Stimulated activated naive B cell treated with anti-CD40 and anti-IgM and Interleukin-4, amounts not matched to agents 10 μg/mL and 1 μg/mL and 100 μg/mL, for 72 hours (primary cell): ENCODE measurements at regions not wholly inside any gene's neighbourhood (a gene's known extent, or its start where the extent isn't known, plus 50 kb on each side); places are given as distances from the start of the nearest gene placed in this dataset.

Source experiments
- ATAC-seq, 2 donors: fragments of 150-1000 bp; cut with Tn5 transposase; replicated peaks; 2 replicates each; pipeline ENCODE4 v1.10.0; 2021; ENCODE audit warnings: moderate library complexity in 1 of 2
- DNase-seq: peaks from one replicate; pipeline ENCODE4 v3.0.0; 2021
- H3K27ac Mint-ChIP-seq: one replicate; pipeline ENCODE4 v1.8.0; 2022; ENCODE audit warnings: mild to moderate bottlenecking, mixed read lengths
- H3K27me3 Mint-ChIP-seq, 2 donors: one replicate each; pipeline ENCODE4 v1.8.0; 2022; ENCODE audit warnings: mixed read lengths in 2 of 2
- H3K36me3 Mint-ChIP-seq, 2 donors: one replicate each; pipeline ENCODE4 v1.8.0; 2022; ENCODE audit warnings: mixed read lengths in 2 of 2, mild to moderate bottlenecking in 1 of 2
- H3K4me1 Mint-ChIP-seq, 2 donors: one replicate each; pipeline ENCODE4 v1.8.0; 2022; ENCODE audit warnings: mixed read lengths in 2 of 2, mild to moderate bottlenecking in 1 of 2
- H3K4me3 Mint-ChIP-seq, 2 donors: one replicate each; pipeline ENCODE4 v1.8.0; 2022; ENCODE audit warnings: mild to moderate bottlenecking in 2 of 2, mixed read lengths in 2 of 2, moderate library complexity in 1 of 2
- H3K9me3 Mint-ChIP-seq, 2 donors: one replicate each; pipeline ENCODE4 v1.8.0; 2022; ENCODE audit warnings: mixed read lengths in 2 of 2, mild to moderate bottlenecking in 1 of 2

DNA sequence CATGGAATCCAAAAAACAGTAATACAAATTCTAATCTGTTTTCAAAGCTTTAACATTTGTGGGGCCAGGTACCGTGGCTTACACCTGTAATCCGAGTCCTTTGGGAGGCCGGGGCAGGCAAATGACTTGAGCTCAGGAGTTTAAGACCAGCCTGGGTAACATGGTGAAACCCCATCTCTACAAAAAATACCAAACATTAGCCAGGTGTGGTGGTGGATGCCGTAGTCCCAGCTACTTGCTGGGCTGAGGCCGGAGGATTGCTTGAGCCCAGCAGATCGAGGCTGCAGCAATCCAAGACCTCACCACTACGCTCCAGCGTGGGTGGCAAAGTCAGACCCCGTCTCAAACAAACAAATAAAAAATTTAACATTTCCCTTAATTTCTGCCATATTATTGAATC, 74.3 kb upstream of the SALL3 start:
- H3K27me3 Mint-ChIP-seq, result peaks cover 5 to 9% of the 10 kb centered on the region in 2 donors
- ATAC-seq, result no peak

DNA sequence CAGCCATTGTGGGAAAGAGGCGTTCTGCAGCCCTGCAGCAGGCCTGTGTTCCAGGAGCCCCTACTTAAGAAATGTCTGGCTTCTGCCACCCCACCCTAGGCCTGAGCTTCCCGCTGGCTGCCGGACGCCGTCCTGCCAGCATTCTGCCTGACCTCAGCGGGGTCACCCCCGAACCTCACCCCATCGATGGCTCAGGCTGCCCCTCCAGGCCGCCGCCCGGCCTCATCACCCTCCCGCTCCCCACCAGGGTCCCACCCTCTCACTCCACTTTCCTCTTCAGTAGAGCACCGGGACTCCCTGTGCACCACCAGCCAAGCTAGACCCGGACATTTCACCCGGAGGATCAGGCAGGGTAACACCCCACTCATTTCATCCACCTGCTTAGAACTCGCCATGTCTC, 73.6 kb upstream of the SALL3 start:
- Mint-ChIP-seq H3K36me3 (no peaks in the 10 kb centered on the region), H3K4me3 (no peak overlapping the region), H3K27me3 (peaks cover 5 to 9% of the 10 kb centered on the region in 2 donors), H3K4me1 (no peaks in the 10 kb centered on the region), H3K9me3 (peaks cover 0 to 1% of the 10 kb centered on the region in 2 donors), H3K27ac (no peak overlapping the region)
- no peak for ATAC-seq
- DNase-seq, result no peak

More for the DNA sequence above, 74.3 kb upstream of the SALL3 start:
- Mint-ChIP-seq H3K4me3 (no peak overlapping the region), H3K4me1 (no peaks in the 10 kb centered on the region), H3K9me3 (peaks cover 0 to 1% of the 10 kb centered on the region in 2 donors), H3K27ac (no peak overlapping the region), H3K36me3 (no peaks in the 10 kb centered on the region)
- DNase-seq, result no peak

DNA sequence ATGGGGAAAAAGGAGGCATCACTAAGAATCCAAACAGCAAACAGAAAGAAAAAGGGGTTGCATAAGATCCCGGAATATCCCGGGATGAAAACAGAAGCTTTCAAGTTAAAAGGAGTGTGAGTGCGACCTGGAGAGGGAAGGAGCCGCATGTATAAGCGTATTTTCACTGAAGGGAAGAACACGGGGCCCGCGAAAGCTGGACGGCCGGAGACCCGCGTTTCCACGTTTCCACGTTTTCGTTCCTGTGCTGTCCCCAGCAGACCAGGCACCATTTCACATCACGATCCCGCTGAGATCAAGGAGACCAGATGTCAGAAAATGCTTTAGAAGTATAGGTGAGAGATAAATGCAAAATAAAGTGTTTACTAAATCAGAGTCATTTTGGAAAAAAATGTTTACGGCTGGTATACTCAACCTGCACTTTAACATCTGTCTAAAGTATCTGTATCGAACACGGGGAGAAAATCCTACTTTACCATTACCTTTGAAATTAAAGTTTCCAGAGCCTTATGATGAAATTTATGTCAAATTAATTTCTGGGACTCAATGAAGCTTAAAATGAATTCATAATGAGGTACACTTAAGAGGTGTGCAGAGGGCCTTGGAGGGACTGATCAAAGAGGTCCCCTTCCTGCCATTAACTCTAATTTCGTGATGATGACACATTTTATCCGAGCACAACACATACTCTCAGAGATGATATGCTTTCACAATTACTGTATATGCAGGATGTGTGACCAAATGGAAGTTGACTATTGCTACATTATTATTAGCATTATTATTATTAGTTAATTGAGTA, 71.0 kb upstream of the SALL3 start:
- Mint-ChIP-seq H3K9me3 (no peaks in the 10 kb centered on the region), H3K27me3 (no peaks in the 10 kb centered on the region), H3K4me3 (no peak overlapping the region), H3K27ac (no peak overlapping the region), H3K36me3 (no peaks in the 10 kb centered on the region), H3K4me1 (no peaks in the 10 kb centered on the region)
- no peak for ATAC-seq
- DNase-seq, result no peak

DNA sequence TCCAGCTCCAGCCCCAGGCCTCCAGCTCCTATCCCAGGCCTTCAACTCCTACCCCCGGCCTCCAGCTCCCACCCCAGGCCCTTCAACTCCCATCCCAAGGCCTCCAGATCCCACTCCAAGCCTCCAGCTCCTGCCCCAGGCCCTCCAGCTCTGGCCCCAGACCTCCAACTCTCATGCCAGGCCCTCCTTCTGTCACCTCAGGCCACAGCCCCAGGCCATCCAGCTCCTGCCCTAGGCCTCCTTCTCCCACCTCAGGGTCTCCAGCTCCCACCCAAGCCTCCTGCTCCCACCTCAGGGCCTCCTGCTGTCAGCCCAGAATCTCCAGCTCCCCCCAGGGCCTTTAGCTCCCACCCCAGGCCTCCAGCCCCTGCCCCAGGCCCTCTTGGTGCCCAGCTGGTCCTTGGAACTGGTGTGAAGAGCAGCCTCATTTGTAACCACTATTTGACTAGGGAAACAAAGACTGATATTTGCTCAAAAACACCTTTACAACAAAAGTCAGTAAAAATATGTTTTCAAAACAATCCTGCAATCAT, 67.8 kb upstream of the SALL3 start:
- Mint-ChIP-seq H3K4me1 (no peaks in the 10 kb centered on the region), H3K27ac (no peak overlapping the region), H3K9me3 (peaks cover 0 to 5% of the 10 kb centered on the region in 2 donors)

DNA sequence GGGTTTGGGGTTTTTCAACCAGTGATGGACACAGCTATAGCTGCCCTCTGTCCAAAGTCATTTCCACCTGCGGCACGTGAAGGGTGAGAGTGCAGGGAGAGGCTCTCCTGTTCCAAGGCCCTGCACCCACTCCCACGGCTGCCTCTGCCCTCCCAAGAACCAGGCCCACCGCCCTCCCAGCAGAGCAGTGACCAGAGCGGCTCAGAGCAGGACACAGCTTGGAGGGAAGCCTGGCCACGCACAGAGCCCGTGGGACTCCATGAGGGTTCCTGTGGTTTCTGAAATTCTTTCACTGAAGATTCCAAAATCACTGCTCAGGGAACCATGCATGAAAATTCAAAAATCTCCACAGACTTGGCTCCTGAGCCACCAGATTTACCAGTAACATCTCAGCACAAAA, 67.3 kb upstream of the SALL3 start:
- H3K4me3 Mint-ChIP-seq, result no peak overlapping the region
- H3K27ac Mint-ChIP-seq, result no peak overlapping the region
- no peak for DNase-seq
- no peak for ATAC-seq
- peaks cover 3 to 8% of the 10 kb centered on the region in 2 donors for H3K9me3 Mint-ChIP-seq
- peaks cover 0 to 7% of the 10 kb centered on the region in 2 donors for H3K27me3 Mint-ChIP-seq
- H3K36me3 Mint-ChIP-seq, result no peaks in the 10 kb centered on the region
- H3K4me1 Mint-ChIP-seq, result no peaks in the 10 kb centered on the region

More for the DNA sequence above, 67.8 kb upstream of the SALL3 start:
- Mint-ChIP-seq H3K4me3 (no peak overlapping the region), H3K27me3 (peaks cover 0 to 7% of the 10 kb centered on the region in 2 donors), H3K36me3 (no peaks in the 10 kb centered on the region)
- DNase-seq (no peak), ATAC-seq (no peak)

DNA sequence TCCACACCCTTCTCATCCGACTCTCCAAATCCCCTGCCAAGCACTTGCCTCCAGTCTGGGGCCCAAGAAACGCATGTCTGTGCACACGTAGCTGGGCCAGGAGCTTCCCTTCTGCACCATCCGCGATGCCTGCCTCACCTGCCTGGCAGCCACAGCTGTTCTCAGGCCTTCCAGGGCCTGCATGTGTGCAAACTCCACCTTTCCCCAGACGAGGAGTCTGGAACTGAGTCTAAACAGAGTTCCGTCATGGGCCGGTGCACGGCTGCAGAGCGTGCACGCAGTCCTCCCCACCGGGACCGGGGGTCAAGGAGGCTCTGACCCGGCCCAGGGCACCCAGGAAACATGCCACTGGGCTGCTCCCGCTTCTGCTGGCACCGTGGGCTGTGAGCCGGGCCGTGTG, 66.8 kb upstream of the SALL3 start:
- Mint-ChIP-seq H3K4me1 (no peaks in the 10 kb centered on the region), H3K9me3 (peaks cover 4 to 10% of the 10 kb centered on the region in 2 donors), H3K4me3 (no peak overlapping the region), H3K36me3 (no peaks in the 10 kb centered on the region), H3K27me3 (peaks cover 0 to 7% of the 10 kb centered on the region in 2 donors), H3K27ac (no peak overlapping the region)
- ATAC-seq (no peak), DNase-seq (no peak)

DNA sequence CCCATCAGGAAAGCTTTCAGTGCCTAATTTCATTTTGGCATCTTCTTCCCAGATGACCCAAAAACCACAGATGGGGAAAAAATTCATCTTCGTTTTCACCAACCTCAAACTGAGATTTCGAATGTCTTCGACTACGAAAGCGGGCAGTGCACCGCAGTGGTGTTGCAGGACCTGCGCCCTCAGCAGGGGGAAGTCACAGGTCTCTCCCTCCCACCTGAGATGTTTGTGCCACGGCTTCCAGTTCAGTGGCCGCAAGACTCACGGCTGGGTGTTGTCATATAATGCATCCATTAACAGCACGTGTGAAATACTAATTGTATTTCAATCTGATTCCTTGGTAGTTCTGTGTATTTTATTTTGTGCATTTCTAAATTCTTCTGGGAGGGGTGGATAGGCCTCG, 66.2 kb upstream of the SALL3 start:
- Mint-ChIP-seq H3K27ac (no peak overlapping the region), H3K9me3 (peaks cover 4 to 10% of the 10 kb centered on the region in 2 donors), H3K4me3 (no peak overlapping the region), H3K36me3 (no peaks in the 10 kb centered on the region), H3K27me3 (peaks cover 0 to 7% of the 10 kb centered on the region in 2 donors), H3K4me1 (no peaks in the 10 kb centered on the region)
- ATAC-seq (no peak), DNase-seq (no peak)

DNA sequence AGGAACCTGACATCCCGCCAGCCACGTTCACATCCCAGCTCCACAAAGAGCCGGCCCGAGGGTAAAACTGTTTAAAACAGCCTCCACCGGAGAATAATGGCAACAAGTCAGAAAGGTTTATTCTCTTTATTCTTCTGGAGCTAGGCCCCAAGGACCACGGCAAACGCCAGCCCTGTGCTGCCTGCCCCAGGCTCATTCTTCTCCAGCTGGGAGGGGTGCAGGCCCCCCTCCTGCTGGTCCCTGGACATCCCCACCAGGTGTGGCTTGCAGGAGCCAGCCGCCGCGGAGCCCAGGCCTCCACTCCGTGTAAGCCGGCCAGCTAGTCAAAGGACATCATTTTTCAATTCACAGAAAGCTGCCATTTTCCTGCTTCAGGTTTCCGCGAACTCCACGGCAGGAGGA, 65.8 kb upstream of the SALL3 start:
- H3K27me3 Mint-ChIP-seq, result peaks cover 0 to 7% of the 10 kb centered on the region in 2 donors
- H3K9me3 Mint-ChIP-seq, result peaks cover 4 to 10% of the 10 kb centered on the region in 2 donors
- ATAC-seq (no peak), DNase-seq (no peak)
- H3K4me1 Mint-ChIP-seq, result no peaks in the 10 kb centered on the region
- H3K27ac Mint-ChIP-seq, result no peak overlapping the region
- H3K4me3 Mint-ChIP-seq, result no peak overlapping the region
- no peaks in the 10 kb centered on the region for H3K36me3 Mint-ChIP-seq

DNA sequence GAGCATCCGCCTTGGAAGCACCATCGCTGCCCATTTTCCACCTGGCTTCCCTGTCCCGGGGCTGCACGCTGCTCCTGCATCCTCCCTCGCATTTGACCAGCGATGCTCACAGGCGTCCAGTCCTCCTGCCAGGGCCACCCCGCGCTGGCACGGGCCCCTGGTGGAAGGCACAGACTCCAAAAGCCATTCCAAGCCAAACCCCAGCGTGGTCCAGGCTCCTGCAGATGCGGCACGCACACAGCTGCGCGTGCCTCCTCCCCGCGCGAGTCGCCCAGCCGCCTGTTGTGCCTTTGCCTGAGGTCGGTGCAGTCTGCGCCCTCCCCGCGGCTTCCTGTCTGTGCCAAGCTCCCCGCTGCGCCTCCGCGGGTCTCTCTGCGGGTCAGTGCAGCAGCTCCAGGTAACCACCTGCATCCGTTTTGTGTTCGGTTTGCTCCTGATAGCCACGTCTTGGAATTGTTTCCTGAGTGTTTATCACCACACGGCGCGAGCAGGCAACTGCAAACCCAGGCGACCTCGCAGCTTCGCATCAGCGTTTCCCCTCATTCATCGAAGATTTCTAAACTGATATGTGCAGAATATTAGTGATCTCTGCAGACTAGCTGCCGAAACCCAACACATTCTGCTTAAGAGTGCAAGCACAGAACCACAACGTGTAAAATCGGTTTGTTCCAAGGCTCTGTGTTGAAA, 65.2 kb upstream of the SALL3 start:
- peaks cover 0 to 7% of the 10 kb centered on the region in 2 donors for H3K27me3 Mint-ChIP-seq
- H3K27ac Mint-ChIP-seq, result no peak overlapping the region
- H3K9me3 Mint-ChIP-seq, result peaks cover 4 to 10% of the 10 kb centered on the region in 2 donors
- DNase-seq, result no peak
- ATAC-seq, result no peak
- H3K4me3 Mint-ChIP-seq, result no peak overlapping the region
- H3K4me1 Mint-ChIP-seq, result no peaks in the 10 kb centered on the region
- no peaks in the 10 kb centered on the region for H3K36me3 Mint-ChIP-seq

DNA sequence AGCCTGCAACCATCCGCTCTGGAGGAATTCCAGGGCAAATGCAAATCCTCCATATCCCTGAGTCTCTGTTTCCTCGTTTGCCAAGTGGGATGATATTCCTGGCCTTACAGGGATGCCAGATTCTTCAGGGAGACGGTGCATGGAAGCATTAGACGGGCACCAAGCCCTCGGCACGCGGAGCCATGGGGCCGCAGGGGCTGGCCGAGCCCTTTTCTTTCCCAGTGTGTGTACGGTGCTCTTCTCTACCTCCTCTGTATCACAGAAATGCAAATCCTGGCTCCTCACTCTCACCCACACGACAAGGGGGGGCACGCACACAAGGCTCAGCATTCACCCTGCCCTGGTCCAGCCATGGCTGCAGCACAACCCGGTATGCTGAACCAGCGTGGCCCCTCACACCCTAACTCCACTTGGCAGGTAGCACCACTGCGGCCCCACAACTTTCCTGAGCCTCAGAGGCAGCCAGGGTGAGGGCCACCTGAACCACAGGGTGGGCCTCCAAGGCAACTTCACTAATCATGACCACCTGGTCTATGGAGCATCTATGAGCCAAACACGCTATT, 64.1 kb upstream of the SALL3 start:
- no peaks in the 10 kb centered on the region for H3K4me1 Mint-ChIP-seq
- no peaks in the 10 kb centered on the region for H3K36me3 Mint-ChIP-seq
- ATAC-seq, result no peak
- no peak overlapping the region for H3K4me3 Mint-ChIP-seq
- DNase-seq, result no peak
- peaks cover 0 to 7% of the 10 kb centered on the region in 2 donors for H3K27me3 Mint-ChIP-seq
- peaks cover 4 to 10% of the 10 kb centered on the region in 2 donors for H3K9me3 Mint-ChIP-seq
- H3K27ac Mint-ChIP-seq, result no peak overlapping the region

DNA sequence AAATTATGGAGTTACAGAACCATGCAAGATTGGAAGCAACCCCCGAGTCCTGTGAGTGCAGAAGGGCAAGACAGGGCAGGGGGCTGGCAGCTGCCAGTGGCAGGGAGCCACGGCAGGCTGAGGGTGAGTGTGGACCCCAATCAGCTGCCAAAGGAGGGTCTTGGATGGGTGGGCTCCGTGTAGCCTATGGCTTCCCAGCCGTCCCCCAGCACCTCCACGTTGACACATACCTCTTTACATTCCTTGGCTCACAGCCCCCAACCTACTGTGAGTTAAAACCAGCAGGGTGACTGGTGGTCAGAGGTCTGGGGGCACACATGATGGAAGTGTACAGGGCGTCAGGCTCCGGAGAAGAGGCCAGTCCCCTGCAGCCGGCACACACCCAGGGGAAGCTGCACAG, 60.9 kb upstream of the SALL3 start:
- no peaks in the 10 kb centered on the region for H3K36me3 Mint-ChIP-seq
- H3K27ac Mint-ChIP-seq, result no peak overlapping the region
- no peak overlapping the region for H3K4me3 Mint-ChIP-seq
- DNase-seq (no peak), ATAC-seq (no peak)
- H3K4me1 Mint-ChIP-seq, result no peaks in the 10 kb centered on the region
- H3K27me3 Mint-ChIP-seq, result peaks cover 0 to 7% of the 10 kb centered on the region in 2 donors
- peaks cover 4 to 10% of the 10 kb centered on the region in 2 donors for H3K9me3 Mint-ChIP-seq

DNA sequence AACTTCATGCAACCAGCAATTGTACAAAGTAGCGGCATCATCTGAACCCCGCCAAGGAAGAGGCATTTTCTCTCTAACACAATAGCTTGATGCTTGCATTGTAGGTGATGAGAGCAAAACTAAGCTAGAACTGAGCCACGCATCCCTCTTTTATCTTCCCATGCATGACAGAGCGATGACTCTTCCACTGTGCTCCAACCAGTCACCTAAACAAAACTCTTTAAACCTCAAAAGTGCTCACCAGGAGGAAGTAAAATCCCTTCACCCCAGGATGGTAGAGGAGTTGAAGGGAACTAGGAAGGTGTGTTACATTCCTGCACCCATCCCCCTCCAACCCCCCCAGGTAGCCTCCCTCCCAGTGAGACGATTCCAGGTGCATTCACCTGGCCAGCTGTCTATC, 59.7 kb upstream of the SALL3 start:
- no peaks in the 10 kb centered on the region for H3K4me1 Mint-ChIP-seq
- peaks cover 0 to 7% of the 10 kb centered on the region in 2 donors for H3K27me3 Mint-ChIP-seq
- DNase-seq (no peak), ATAC-seq (no peak)
- H3K4me3 Mint-ChIP-seq, result no peak overlapping the region
- H3K36me3 Mint-ChIP-seq, result no peaks in the 10 kb centered on the region
- peaks cover 4 to 10% of the 10 kb centered on the region in 2 donors for H3K9me3 Mint-ChIP-seq
- H3K27ac Mint-ChIP-seq, result no peak overlapping the region

DNA sequence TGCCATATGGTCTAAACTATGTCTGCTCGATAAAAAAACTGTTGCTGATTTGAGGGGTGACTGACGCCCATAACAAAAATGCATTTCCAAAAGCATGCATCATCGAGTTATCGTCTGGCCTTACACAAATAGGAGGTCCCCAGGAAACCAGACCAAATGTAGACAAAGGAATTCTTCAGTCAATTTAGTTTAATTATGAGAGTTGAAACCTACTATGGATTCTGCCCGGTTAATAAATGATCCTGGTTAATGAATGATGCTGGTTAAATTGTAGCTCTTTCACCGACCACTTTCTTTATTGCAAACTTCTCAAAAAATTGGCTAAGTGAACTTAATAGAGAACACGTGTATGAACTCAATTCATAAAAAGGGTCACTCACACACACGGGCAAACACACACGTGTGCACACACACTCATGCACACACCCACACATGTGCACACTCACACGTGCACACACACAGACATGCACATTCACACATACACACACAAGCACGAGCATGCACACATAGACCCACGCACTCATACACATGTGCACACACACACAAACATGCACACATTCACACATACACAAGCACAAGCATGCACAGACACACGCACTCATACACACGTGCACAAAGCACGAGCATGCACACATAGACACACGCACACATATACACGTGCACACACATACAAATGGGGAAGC, 59.0 kb upstream of the SALL3 start:
- H3K27ac Mint-ChIP-seq, result no peak overlapping the region
- H3K4me3 Mint-ChIP-seq, result no peak overlapping the region
- no peaks in the 10 kb centered on the region for H3K36me3 Mint-ChIP-seq
- no peaks in the 10 kb centered on the region for H3K4me1 Mint-ChIP-seq
- DNase-seq (no peak), ATAC-seq (no peak)
- H3K9me3 Mint-ChIP-seq, result peaks cover 4 to 9% of the 10 kb centered on the region in 2 donors
- peaks cover 0 to 6% of the 10 kb centered on the region in 2 donors for H3K27me3 Mint-ChIP-seq

DNA sequence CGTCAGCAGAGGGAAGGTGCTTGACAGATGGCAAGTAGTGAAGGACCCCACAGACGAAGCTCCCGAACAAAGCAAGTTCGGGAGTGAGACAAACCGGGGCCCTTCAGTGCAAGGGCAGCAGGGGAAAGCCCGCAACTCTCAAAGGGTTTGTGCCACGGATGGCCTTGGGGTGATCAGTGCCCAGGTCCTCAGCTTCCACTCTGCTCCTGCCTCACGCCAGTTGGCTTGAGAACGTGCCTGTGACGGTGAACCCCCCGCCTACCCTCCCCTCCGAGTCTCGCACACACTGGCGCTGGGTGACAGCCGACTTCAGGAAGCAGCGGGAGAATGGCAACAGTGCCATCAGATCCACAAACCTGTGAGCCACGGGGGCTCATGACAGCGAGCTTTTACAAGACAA, 56.8 kb upstream of the SALL3 start:
- no peak overlapping the region for H3K4me3 Mint-ChIP-seq
- no peaks in the 10 kb centered on the region for H3K36me3 Mint-ChIP-seq
- no peaks in the 10 kb centered on the region for H3K27me3 Mint-ChIP-seq
- DNase-seq (no peak), ATAC-seq (no peak)
- no peaks in the 10 kb centered on the region for H3K4me1 Mint-ChIP-seq
- H3K9me3 Mint-ChIP-seq, result no peaks in the 10 kb centered on the region
- no peak overlapping the region for H3K27ac Mint-ChIP-seq
